K562 (cell line): ENCODE measurements at regions not wholly inside any gene's neighbourhood (a gene's known extent, or its start where the extent isn't known, plus 50 kb on each side); places are given as distances from the start of the nearest gene placed in this dataset.

Experiments
- ATAC-seq: fragments of 200-7000 bp; cut with Tn5 transposase; 3 replicates; pipeline ENCODE4 v1.9.1; 2020; ENCODE audit warnings: moderate library complexity
- BruUV-seq: library from RNA; stranded (reverse); fragments of 400-500 nt; replicated peaks from 2 replicates; lab custom pipeline; 2021; lab: Mats Ljungman, UMichigan
- CTCF ChIA-PET: fragments of 300-600 bp; formaldehyde crosslinking; extraction: SDS; loops from one replicate; lab custom pipeline; 2021; ENCODE audit warnings: low intra/inter-chr PET ratio; lab: Yijun Ruan, JAX
- POLR2A ChIA-PET: fragments of 300-600, 350-650 bp; sonication (Branson Sonifier 250); formaldehyde crosslinking; extraction: SDS; loops from one replicate; lab custom pipeline; 2021; ENCODE audit warnings: antibody characterized with exemption, inconsistent platforms; lab: Yijun Ruan, JAX
- DNase-seq, 4 experiments: peaks; one replicate each; pipeline versions ENCODE4 v3.0.0 to v3.0.0-alpha.2; 2011 to 2018; ENCODE audit warnings: low spot score in 3 of 4, mixed read lengths in 3 of 4; ENCODE audit errors: extremely low read depth in 1 of 4
- FAIRE-seq: peaks from 2 replicates; lab custom pipeline; 2011; peaks lifted over from hg19 to GRCh38; lab: Jason Lieb, UNC
- H2AFZ ChIP-seq: 2 replicates; pipeline ENCODE4 v1.6.0; 2011; ENCODE audit warnings: low read depth, low read length, control low read depth, inconsistent platforms
- H3K27ac ChIP-seq: fragments of 200-600 bp; 3 replicates; pipeline ENCODE4 v1.8.0; 2011; ENCODE audit warnings: low read depth, mild to moderate bottlenecking, control low read depth, inconsistent platforms, low read length, moderate library complexity, mixed read lengths; ENCODE audit errors: extremely low read depth
- H3K27me3 ChIP-seq, 2 experiments: fragments of 300-600 bp in 1 of 2; 2 replicates in 1 of 2; 3 replicates in 1 of 2; pipeline versions ENCODE4 v1.6.0 to v1.8.0; 2011; ENCODE audit warnings: inconsistent platforms in 2 of 2, low read length in 2 of 2, mild to moderate bottlenecking in 1 of 2, mixed read lengths in 1 of 2, moderate library complexity in 1 of 2; ENCODE audit not compliant: control insufficient read depth in 2 of 2, insufficient read depth in 2 of 2
- H3K36me3 ChIP-seq: fragments of 300-600 bp; 3 replicates; pipeline ENCODE4 v1.8.0; 2011; ENCODE audit warnings: mild to moderate bottlenecking, low read length, inconsistent platforms; ENCODE audit not compliant: control insufficient read depth, insufficient read depth
- H3K4me1 ChIP-seq, 2 experiments: fragments of 200-600 bp in 1 of 2; replicated peaks in 1 of 2; 2 replicates in 1 of 2; 3 replicates in 1 of 2; pipeline versions ENCODE4 v1.5.1 to v1.8.0; 2011; ENCODE audit warnings: inconsistent platforms in 2 of 2, low read length in 2 of 2, mild to moderate bottlenecking in 1 of 2, mixed read lengths in 1 of 2, moderate library complexity in 1 of 2; ENCODE audit not compliant: control insufficient read depth in 2 of 2, insufficient read depth in 2 of 2
- H3K4me2 ChIP-seq: 2 replicates; pipeline ENCODE4 v1.6.1; 2011; ENCODE audit warnings: low read length, control low read depth, inconsistent platforms, mixed read lengths; ENCODE audit not compliant: insufficient read depth
- H3K4me3 ChIP-seq: fragments of 200-600 bp; sonication (generic), shearing (Covaris generic); 2 replicates; pipeline ENCODE4 v1.5.1; 2016; ENCODE audit warnings: control low read depth, inconsistent platforms
- H3K79me2 ChIP-seq: fragments of 200-600 bp; 3 replicates; pipeline ENCODE4 v1.8.0; 2011; ENCODE audit warnings: low read length, inconsistent platforms; ENCODE audit not compliant: control insufficient read depth, insufficient read depth
- H3K9ac ChIP-seq, 2 experiments: 2 replicates each; pipeline versions ENCODE4 v1.6.0 to v1.6.1; 2011; ENCODE audit warnings: low read depth in 2 of 2, low read length in 2 of 2, control low read depth in 1 of 2, inconsistent platforms in 1 of 2, mild to moderate bottlenecking in 1 of 2, mixed read lengths in 1 of 2; ENCODE audit not compliant: insufficient read depth in 1 of 2
- H3K9me1 ChIP-seq: one replicate; pipeline ENCODE4 v1.6.0; 2011; ENCODE audit warnings: inconsistent platforms, mild to moderate bottlenecking, low read length, moderate library complexity; ENCODE audit not compliant: control insufficient read depth, insufficient read depth
- H3K9me3 ChIP-seq: replicated peaks from 2 replicates; pipeline ENCODE4 v1.5.1; 2011; ENCODE audit warnings: low read depth, low read length, inconsistent platforms; ENCODE audit not compliant: control insufficient read depth, insufficient read depth
- H4K20me1 ChIP-seq: replicated peaks from 2 replicates; pipeline ENCODE4 v1.6.1; 2011; ENCODE audit warnings: low read length, inconsistent platforms, mixed read lengths; ENCODE audit not compliant: control insufficient read depth, insufficient read depth
- CHD1 ChIP-seq: fragments of 200-600 bp; sonication (generic); IDR thresholded peaks from one replicate; pipeline ENCODE4 v1.6.1; 2012; ENCODE audit warnings: mild to moderate bottlenecking, moderate library complexity, low read length, inconsistent platforms
- CHD4 ChIP-seq: fragments of 200-600 bp; sonication (generic); IDR thresholded peaks from 3 replicates; pipeline ENCODE4 v1.6.1; 2012; ENCODE audit warnings: low read depth, mild to moderate bottlenecking, mixed read lengths, low read length, inconsistent platforms; ENCODE audit not compliant: insufficient read depth, insufficient replicate concordance, poor library complexity, severe bottlenecking
- CHD7 ChIP-seq: fragments of 200-600 bp; sonication (generic); IDR thresholded peaks from one replicate; pipeline ENCODE4 v1.6.1; 2012; ENCODE audit warnings: mild to moderate bottlenecking, low read depth, low read length, inconsistent platforms
- GATA2 ChIP-seq: sonication (generic); formaldehyde crosslinking; IDR thresholded peaks from 2 replicates; pipeline ENCODE4 v1.4.0; 2020; ENCODE audit warnings: mild to moderate bottlenecking, missing genetic modification reagents
- MIER1 ChIP-seq: fragments of 450-650 bp; IDR thresholded peaks from 2 replicates; pipeline ENCODE4 v1.6.1; 2016; ENCODE audit warnings: antibody characterized with exemption, mild to moderate bottlenecking, low read depth
- POLR2B ChIP-seq: fragments of 450-650 bp; IDR thresholded peaks from 2 replicates; pipeline ENCODE4 v1.6.1; 2018; ENCODE audit warnings: low read depth; ENCODE audit not compliant: partially characterized antibody
- ZNF232 ChIP-seq: sonication (generic); formaldehyde crosslinking; IDR thresholded peaks from 2 replicates; pipeline ENCODE4 v1.8.0; 2022; ENCODE audit warnings: mild to moderate bottlenecking, missing genetic modification reagents
- ZNF507 ChIP-seq: conservative IDR thresholded peaks from 2 replicates; pipeline ENCODE4 v1.6.1; 2017; ENCODE audit warnings: missing genetic modification characterization, missing compliant biosample characterization
- ZNF77 ChIP-seq: fragments of 250-450 bp; sonication (Bioruptor Pico); IDR thresholded peaks from 2 replicates; pipeline ENCODE4 v1.5.0; 2020
- in situ Hi-C: fragments of 300-500 bp; cut with MboI; formaldehyde crosslinking; loops from 4 replicates; pipeline ENCODE4 v1.15.0; 2018; ENCODE audit warnings: inconsistent platforms, mixed read lengths
- intact Hi-C: fragments of 100-400 bp; cut with micrococcal nuclease; formaldehyde crosslinking; loops from 2 replicates; pipeline ENCODE4 v1.14.2; 2022

- no peaks in the 10 kb centered on the region for H3K4me1 ChIP-seq
- H3K9me3 ChIP-seq: no peaks in the 10 kb centered on the region
- H4K20me1 ChIP-seq: no peaks in the 10 kb centered on the region
- DNase-seq: no peak
- intact Hi-C loops (no loop called here), in situ Hi-C loops (no loop called here)
- H3K27me3 ChIP-seq: no peaks in the 10 kb centered on the region
- ATAC-seq: no peak
- ChIA-PET CTCF (no interaction called here), POLR2A (no interaction called here)
- no peaks in the 10 kb centered on the region for H3K36me3 ChIP-seq
- no TSS peak for BruUV-seq
- no peaks in the 10 kb centered on the region for H3K9me1 ChIP-seq
- H3K4me3 ChIP-seq: no peak overlapping the region
- no peak overlapping the region for H3K9ac ChIP-seq
- FAIRE-seq: no peak
- no peak overlapping the region for H3K4me2 ChIP-seq
- H3K27ac ChIP-seq: no peak overlapping the region
- no peak overlapping the region for H2AFZ ChIP-seq
- no peaks in the 10 kb centered on the region for H3K79me2 ChIP-seq
- TF ChIP-seq ZNF507 (no peak), CHD7 (no peak), GATA2 (CRISPR knock-in tag) (no peak), ZNF77 (CRISPR knock-in tag) (no peak), CHD4 (no peak), POLR2B (no peak), ZNF232 (no peak), CHD1 (no peak), MIER1 (no peak)
These were observed 205.1 kb upstream of the CTSO start for GRCh38 chr4:156158747-156159146.
